ENCODE measurements at regions not wholly inside any gene's neighbourhood (a gene's known extent, or its start where the extent isn't known, plus 50 kb on each side); places are given as distances from the start of the nearest gene placed in this dataset.

- no peak for DNase-seq
Observed at GRCh38 chr18:76113101-76113500, 381.9 kb downstream of the ZNF516 start.

DNA sequence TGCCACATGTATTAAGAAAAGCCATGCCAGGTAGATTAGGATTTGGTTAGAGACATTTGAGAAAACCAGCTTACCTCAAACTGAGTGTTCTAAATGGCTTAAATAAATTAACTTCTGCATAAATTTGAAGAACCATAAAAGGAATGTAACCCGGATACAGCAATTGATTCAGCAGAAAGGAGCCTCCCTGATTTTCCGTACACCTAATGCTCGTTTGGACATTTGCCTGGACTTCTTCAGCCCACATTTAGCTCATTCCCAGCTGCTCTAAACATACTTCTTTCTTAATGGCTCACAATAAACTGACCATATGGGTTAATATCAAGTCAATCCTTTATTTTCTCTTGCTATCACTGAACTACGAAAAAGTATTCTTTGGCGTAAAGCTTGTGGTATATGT lies 392.4 kb downstream of the ZNF516 start:
- no peak for DNase-seq

- DNase-seq = no peak
Observed at GRCh38 chr18:76102156-76102555, 392.9 kb downstream of the ZNF516 start.

- DNase-seq = no peak
Observed at GRCh38 chr18:76099931-76100457, 395.0 kb downstream of the ZNF516 start.

DNA sequence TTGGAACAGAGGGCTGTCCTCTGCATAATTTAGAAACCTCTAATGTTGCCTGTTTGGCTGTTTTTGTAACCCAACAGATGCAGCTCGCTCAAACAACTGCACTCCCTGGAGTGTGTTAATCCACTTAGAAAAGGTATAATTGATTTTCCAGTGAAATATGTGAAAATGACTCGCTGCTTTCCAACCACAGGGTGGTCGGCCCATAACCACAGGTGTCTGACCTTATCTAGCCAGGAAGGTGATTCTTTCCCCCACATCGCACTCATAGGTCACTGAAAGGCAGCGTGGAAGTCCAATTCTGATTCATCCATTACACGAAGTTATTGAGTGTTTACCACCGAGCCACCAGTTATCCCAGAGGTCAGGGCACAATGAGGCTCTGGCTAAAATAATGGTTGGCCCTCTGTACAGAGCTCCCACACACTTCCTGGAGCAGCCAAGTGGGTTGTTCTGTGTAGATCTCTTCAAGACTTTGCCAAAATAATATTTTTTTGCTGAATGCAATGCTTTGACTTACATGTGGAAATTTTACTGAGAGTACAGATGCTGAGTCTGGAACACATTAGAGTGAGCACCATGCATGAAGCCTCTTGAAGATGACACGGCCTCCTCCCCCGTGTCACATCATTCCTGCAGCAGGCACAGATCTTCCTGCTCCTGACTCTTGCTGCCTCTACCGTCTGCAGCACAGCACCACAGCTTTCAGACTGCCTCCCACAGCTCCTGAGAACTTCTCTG lies 396.2 kb downstream of the ZNF516 start:
- DNase-seq = no peak

GRCh38 chr18:76081536-76081935 lies 413.5 kb downstream of the ZNF516 start:
- DNase-seq = no peak

DNA sequence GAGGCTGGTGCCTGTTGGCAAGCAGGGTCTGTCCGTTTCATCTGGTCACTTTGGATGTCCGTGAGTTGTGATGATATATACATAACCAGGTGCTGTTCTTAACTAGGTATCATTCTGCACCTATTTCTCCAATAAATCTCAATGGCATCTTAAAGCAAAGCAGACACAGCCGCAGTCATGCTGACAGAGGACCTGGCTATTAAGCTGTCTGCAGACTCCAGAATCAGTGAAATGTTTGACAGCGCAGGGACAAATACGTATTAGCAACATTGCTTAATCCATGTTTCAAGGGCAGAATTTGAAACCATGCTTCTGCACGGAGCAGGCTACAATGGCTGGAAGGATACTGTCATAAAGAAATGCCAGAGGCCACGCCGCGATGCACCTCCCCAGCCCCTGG lies 414.6 kb downstream of the ZNF516 start:
- DNase-seq = no peak

GRCh38 chr18:76075777-76076176 lies 419.3 kb downstream of the ZNF516 start:
- no peak for DNase-seq

- peak; percentile 88 for DNase-seq
Observed at GRCh38 chr18:76064998-76065397, 430.0 kb downstream of the ZNF516 start.

GRCh38 chr18:76058146-76058545 lies 436.9 kb downstream of the ZNF516 start:
- no peak for DNase-seq

- no peak for DNase-seq
Observed at GRCh38 chr18:76057386-76057785, 437.7 kb downstream of the ZNF516 start.

DNA sequence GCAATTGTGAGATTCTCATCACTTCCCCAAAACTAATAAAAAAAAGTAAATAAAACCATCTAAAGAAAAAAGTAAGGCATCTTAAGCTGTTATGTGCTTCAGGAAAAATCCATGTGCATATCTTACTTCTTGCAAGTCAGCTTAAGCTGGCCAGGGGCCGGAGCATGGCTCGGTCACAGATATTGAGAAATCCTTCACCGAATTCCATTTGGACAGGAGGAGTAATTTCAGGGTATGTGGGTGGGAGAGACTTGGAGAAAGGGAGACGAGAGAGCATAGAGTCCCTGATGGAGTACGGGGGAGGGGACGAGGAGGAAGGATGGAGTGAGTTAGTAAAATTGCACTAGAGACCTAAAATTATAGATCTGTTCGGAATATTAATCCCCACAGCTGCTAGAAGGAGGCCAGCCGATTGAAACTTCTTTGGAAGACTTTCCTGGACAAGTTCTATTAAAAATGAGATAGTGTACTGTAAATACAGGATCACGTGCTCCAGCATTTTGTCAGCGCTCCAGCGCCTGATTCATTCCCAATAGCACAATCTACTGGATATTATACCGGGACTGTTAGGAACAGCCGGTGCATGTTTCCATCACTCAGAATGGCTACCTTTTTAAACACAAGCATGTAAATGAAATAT lies 438.5 kb downstream of the ZNF516 start:
- no peak for DNase-seq

DNA sequence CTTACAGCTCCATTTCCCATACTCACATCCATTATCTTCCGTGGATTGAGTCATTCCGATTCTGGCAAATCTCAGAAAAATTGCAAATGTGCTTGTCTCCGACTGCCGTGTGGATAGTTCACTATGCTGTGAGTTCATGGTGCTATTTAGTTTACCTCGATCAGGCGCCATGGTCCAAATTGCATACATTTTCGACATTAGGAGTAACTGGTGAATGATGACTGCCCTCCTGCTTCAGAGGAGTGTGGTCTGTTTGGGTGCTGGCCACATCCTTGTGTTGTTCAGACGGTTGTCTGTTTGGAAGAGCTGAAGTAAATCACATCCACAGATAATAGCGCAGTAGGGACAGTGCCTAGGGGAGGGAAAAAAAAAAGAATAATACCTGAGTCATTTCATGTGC lies 439.5 kb downstream of the ZNF516 start:
- DNase-seq = no peak

GRCh38 chr18:76055025-76055424 lies 440.0 kb downstream of the ZNF516 start:
- no peak for DNase-seq

DNA sequence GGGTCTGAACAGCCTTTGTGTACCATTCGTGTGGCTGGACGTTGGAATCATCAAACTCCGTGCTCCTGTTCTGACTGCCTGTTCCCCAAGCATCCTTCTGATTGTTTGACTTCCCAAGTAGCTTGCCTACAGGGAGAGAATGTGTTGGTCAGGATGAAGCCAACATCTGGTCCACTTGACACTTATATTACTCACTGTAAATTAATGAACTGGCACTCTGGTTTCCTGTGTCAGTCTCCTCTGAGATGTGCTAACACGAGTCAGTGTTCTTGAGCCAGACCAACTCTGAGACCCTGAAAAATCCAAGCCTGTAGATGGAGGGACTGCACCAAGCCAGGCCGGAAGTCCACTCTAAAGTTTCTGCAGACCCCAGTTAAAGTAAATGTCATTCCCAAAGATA lies 440.9 kb downstream of the ZNF516 start:
- DNase-seq = peak; percentile 9

GRCh38 chr18:76053551-76053950 lies 441.5 kb downstream of the ZNF516 start:
- no peak for DNase-seq

DNA sequence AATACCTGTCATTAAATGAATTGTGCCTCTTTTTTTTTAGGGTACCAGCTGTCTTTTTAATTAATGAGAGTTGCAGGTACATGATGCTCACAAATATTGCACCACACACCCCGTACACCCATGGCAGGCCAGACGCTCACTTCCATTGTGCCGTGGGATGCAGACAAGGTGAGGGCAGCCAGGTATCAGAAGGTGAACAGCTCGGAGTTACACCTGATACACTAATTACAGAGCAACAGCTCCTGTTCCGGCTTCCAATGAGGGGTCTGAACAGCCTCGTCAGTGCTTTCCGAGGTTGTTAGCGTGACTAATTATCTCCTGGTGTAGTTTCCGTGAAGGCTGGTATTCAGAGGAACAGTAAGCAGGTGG lies 442.8 kb downstream of the ZNF516 start:
- no peak for DNase-seq

GRCh38 chr18:76051396-76052226 lies 443.4 kb downstream of the ZNF516 start:
- no peak for DNase-seq

DNA sequence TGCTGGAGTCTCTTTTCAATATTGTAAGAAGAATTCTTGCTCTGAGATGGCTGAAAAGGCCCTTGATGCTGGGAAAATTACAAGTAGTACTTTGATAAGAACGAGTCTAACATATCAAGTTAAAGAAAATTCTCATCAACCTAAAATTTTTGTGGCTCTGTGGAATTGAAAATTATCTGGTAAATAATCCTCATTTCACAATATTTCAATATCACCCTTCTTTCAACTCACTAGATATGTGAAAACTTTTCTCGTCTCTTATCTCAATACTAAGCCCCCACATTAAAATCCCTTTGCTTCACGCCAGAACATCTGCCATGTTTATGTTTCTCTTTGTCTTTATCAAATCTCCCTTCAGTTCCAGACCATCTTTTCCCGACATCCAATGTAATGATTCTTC lies 448.8 kb downstream of the ZNF516 start:
- no peak for DNase-seq

- no peak for DNase-seq
Observed at GRCh38 chr18:76042511-76042910, 452.5 kb downstream of the ZNF516 start.

DNA sequence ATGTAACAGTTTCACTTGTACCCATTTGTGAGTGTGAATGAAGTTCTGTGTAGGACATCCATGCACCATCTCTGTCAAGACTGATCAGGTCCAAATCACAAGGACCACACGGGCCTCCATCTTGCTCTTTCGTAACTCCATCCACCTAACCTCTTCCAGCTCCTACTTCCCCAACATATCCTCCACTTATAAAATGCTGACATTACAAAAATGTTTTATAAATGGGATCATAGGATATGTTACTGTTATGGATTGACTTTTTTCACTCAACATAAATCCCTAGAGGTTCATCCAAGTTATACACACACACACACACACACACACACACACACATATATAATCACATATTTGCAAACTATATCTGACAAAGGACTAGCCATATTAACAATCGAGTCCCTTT lies 476.8 kb downstream of the ZNF516 start:
- DNase-seq = no peak

DNA sequence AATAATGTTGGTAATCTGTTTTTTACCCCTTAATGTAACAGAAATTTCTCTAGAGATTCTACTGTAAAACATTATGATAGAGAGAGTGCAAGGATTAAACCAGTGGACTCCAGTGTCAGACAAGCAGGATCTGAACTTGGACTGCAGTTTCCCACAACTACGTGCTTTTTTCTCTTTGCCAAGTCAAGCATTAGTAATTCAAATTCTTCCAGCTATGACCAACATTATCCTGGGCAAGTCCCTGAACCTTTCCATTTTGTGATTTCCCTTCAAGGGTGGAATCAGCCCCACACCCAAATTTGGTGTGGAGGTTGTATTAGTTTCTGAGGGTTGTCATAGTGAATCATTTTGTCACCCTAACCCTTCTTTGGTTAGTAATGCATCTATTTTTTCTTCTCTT lies 482.0 kb downstream of the ZNF516 start:
- no peak for DNase-seq

DNA sequence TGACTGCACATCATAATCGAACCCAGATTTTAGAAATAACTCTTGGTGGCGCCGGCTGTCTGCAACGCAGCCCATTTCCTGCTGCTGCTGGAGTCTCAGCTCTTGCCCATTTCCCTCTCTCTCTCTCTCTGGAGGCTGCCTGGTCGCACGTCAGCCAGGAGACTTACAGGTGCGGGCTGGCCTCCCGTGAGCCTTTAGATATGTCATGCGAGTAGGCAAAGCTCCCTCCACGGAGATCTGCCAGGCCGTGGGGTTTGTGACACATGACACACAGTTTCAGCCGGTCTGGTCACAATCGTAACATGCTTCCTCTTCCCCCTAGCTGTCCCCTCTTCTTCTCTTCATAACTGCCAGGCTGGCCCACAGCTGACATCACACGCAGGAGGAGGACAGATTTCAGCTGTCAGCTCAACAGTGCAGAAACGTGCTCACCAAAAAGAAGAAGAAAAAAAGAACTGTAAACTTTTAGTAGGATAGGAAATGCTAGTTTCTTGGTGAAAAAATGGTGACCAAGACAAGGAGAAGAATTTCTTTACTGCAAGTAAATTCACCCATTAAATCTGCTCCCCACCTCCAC lies 489.3 kb downstream of the ZNF516 start:
- peak; percentile 6 for DNase-seq

Data from NCI-H510A (cell line).